NCI-H69 (cell line): ENCODE measurements at regions not wholly inside any gene's neighbourhood (a gene's known extent, or its start where the extent isn't known, plus 50 kb on each side); places are given as distances from the start of the nearest gene placed in this dataset.
A peak's percentile ranks its signal among the peaks of the same experiment; 100 is the strongest.
"Not testable (repeated sequence)": the region's sequence is repeated elsewhere in the genome, so short reads cannot be mapped to it uniquely, and the experiment has no call there.

Experiments
- DNase-seq: peaks from one replicate; lab custom pipeline; 2025; lab: John Stamatoyannopoulos, UW

- DNase-seq, result no peak
These were observed 187.3 kb downstream of the KTN1 start for GRCh38 chr14:55767286-55767685.

- DNase-seq, result no peak
These were observed 189.9 kb downstream of the KTN1 start for GRCh38 chr14:55769877-55770276.

- DNase-seq, result no peak
These were observed 191.4 kb downstream of the KTN1 start for GRCh38 chr14:55771242-55771981.

- no peak for DNase-seq
These were observed 192.5 kb downstream of the KTN1 start for GRCh38 chr14:55772486-55772885.

GRCh38 chr14:55773312-55773711 is 193.3 kb downstream of the KTN1 start:
- no peak for DNase-seq

GRCh38 chr14:55773984-55774545 is 194.1 kb downstream of the KTN1 start:
- peak; percentile 49 for DNase-seq

GRCh38 chr14:55777877-55778276 is 197.9 kb downstream of the KTN1 start:
- DNase-seq, result no peak

GRCh38 chr14:55780156-55780946 is 200.3 kb downstream of the KTN1 start:
- no peak for DNase-seq

- no peak for DNase-seq
These were observed 201.0 kb downstream of the KTN1 start for GRCh38 chr14:55781046-55781445.

- DNase-seq, result no peak
These were observed 202.2 kb downstream of the KTN1 start for GRCh38 chr14:55782166-55782565.

- DNase-seq, result no peak
These were observed 209.4 kb downstream of the KTN1 start for GRCh38 chr14:55789406-55789805.

- DNase-seq, result peak; percentile 93
These were observed 214.9 kb downstream of the KTN1 start for GRCh38 chr14:55794655-55795595.

- DNase-seq, result not testable (repeated sequence)
These were observed 216.5 kb downstream of the KTN1 start for GRCh38 chr14:55796513-55796912.

GRCh38 chr14:55798406-55798805 is 218.4 kb downstream of the KTN1 start:
- DNase-seq, result no peak

GRCh38 chr14:55799508-55800095 is 219.6 kb downstream of the KTN1 start:
- DNase-seq, result no peak

GRCh38 chr14:55800156-55800785 is 220.3 kb downstream of the KTN1 start:
- DNase-seq, result no peak

- no peak for DNase-seq
These were observed 221.1 kb downstream of the KTN1 start for GRCh38 chr14:55801121-55801520.

GRCh38 chr14:55802986-55803872 is 223.2 kb downstream of the KTN1 start:
- peak; percentile 50 for DNase-seq

- peak; percentile 52 for DNase-seq
These were observed 224.0 kb downstream of the KTN1 start for GRCh38 chr14:55803873-55804553.
